Testis (tissue), 2 donors: ENCODE measurements at regions not wholly inside any gene's neighbourhood (a gene's known extent, or its start where the extent isn't known, plus 50 kb on each side); places are given as distances from the start of the nearest gene placed in this dataset.

ENCODE experiments used
- DNase-seq: peaks from one replicate; pipeline ENCODE4 v3.0.0-alpha.2; 2019
- H3K27ac ChIP-seq, 2 donors: fragments of 200-600 bp; sonication (generic); one replicate each; pipeline ENCODE4 v1.5.1; 2019
- H3K27me3 ChIP-seq: fragments of 200-600 bp; sonication (generic); one replicate; pipeline ENCODE4 v1.5.1; 2019
- H3K36me3 ChIP-seq: fragments of 200-600 bp; sonication (generic); one replicate; pipeline ENCODE4 v1.5.1; 2017; ENCODE audit warnings: low read depth; ENCODE audit errors: missing control alignments
- H3K4me1 ChIP-seq: fragments of 200-600 bp; sonication (generic); one replicate; pipeline ENCODE4 v1.5.1; 2019
- H3K4me3 ChIP-seq, 2 donors: fragments of 200-600 bp; sonication (generic); one replicate each; pipeline ENCODE4 v1.5.1; 2017 to 2019
- H3K9me3 ChIP-seq: fragments of 200-600 bp; sonication (generic); one replicate; pipeline ENCODE4 v1.5.1; 2017
- POLR2A ChIP-seq: fragments of 450-650 bp; IDR thresholded peaks from one replicate; pipeline ENCODE4 v1.6.1; 2017; ENCODE audit warnings: antibody characterized with exemption, mild to moderate bottlenecking, moderate library complexity
- WGBS, 2 donors: methylation state at CpG; one replicate each; pipeline ENCODE4 v1.1.5; 2018; 5-methylcytosine and 5-hydroxymethylcytosine counted together
- intact Hi-C: fragments of 100-400 bp; cut with DNase I; formaldehyde crosslinking; loops from one replicate; pipeline ENCODE4 v1.15.1; 2023; ENCODE audit warnings: low total_unique reads
- TF ChIP-seq, protein P1 (sequence below), 3 experiments: fragments of 450-650 bp in 2 of 3; fragments of 200-600 bp in 1 of 3; sonication (generic) in 1 of 3; IDR thresholded peaks; one replicate each; pipeline ENCODE4 v1.5.1; 2016 to 2019; ENCODE audit warnings: antibody characterized with exemption in 3 of 3, mild to moderate bottlenecking in 2 of 3, moderate library complexity in 1 of 3

DNA sequence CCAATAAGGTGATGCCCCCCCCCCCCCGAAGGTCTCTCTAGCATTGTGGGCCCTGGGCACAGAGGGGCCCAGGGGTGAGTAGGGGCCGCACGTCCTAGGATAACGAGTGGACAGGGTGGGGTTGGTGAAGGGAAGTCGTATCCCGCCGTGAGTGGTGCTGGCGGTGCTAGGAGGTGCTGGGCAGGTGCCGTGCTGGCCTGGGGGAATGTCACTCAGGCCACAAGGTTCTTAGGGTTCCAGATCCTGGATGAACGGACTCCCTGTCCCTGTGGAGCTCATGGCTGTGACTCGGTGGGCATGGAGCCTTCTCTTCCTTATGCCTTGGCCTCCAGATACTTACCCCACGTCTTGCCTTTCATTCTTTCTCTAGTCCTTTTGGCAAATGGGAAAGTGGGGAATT lies 157.4 kb upstream of the SOX1 start:
- WGBS, 2 donors = 88 to 92% methylated on average over 8 to 12 of the region's 12 CpGs
- H3K27ac ChIP-seq = no peak overlapping the region
- no peaks in the 10 kb centered on the region for H3K9me3 ChIP-seq
- no peaks in the 10 kb centered on the region for H3K4me1 ChIP-seq
- DNase-seq = no peak
- no peak overlapping the region for H3K4me3 ChIP-seq
- H3K36me3 ChIP-seq = no peaks in the 10 kb centered on the region
- intact Hi-C loops = no loop called here
- no peak for TF ChIP-seq POLR2A
- TF ChIP-seq, protein P1, sequence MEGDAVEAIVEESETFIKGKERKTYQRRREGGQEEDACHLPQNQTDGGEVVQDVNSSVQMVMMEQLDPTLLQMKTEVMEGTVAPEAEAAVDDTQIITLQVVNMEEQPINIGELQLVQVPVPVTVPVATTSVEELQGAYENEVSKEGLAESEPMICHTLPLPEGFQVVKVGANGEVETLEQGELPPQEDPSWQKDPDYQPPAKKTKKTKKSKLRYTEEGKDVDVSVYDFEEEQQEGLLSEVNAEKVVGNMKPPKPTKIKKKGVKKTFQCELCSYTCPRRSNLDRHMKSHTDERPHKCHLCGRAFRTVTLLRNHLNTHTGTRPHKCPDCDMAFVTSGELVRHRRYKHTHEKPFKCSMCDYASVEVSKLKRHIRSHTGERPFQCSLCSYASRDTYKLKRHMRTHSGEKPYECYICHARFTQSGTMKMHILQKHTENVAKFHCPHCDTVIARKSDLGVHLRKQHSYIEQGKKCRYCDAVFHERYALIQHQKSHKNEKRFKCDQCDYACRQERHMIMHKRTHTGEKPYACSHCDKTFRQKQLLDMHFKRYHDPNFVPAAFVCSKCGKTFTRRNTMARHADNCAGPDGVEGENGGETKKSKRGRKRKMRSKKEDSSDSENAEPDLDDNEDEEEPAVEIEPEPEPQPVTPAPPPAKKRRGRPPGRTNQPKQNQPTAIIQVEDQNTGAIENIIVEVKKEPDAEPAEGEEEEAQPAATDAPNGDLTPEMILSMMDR (IDR thresholded peaks at IDR 0.05) = no peak
- H3K27me3 ChIP-seq = no peaks in the 10 kb centered on the region

GRCh38 chr13:111909971-111910671 lies 156.8 kb upstream of the SOX1 start:
- TF ChIP-seq POLR2A = no peak
- TF ChIP-seq, protein P1 (IDR thresholded peaks at IDR 0.05) = no peak
- intact Hi-C loops = no loop called here
- no peaks in the 10 kb centered on the region for H3K36me3 ChIP-seq
- no peaks in the 10 kb centered on the region for H3K9me3 ChIP-seq
- H3K27ac ChIP-seq = no peak overlapping the region
- no peaks in the 10 kb centered on the region for H3K4me1 ChIP-seq
- WGBS, 2 donors = 92 to 93% methylated on average over 10 to 16 of the region's 16 CpGs
- H3K27me3 ChIP-seq = no peaks in the 10 kb centered on the region
- H3K4me3 ChIP-seq = no peak overlapping the region
- DNase-seq = no peak

DNA sequence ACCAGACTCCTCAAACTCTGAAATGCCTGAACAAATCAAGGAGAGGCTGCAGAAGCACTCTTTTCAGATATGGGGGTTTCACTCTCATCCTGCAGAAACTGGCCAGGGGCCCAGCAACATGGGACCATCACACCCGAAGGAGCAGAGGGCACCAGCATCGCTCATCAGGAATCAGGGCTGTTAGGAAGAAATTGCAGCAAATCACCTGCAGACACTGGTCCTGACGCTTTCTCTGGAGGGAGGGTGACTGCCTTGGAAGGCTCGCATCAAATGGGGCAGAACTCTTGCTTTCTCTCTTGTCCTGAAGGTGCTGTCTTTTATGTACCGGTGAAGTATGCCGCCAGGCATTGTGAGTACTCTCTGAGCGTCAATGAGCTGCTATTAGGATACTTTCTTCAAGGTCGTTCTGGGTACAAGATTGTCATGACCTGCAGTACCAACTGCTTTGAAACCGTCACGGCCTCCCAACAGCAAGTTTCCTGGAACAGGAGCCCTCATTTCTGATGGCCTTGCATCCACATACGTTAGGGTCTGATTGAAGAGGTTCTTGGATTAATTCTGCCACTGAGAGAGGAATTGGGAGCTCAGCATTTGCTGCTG lies 155.7 kb upstream of the SOX1 start:
- 78 to 80% methylated on average over 11 of the region's 11 CpGs for WGBS, 2 donors
- no peaks in the 10 kb centered on the region for H3K27me3 ChIP-seq
- no peak for DNase-seq
- no peaks in the 10 kb centered on the region for H3K36me3 ChIP-seq
- H3K4me3 ChIP-seq = no peak overlapping the region
- no peak overlapping the region for H3K27ac ChIP-seq
- intact Hi-C loops = no loop called here
- H3K4me1 ChIP-seq = no peaks in the 10 kb centered on the region
- no peak for TF ChIP-seq POLR2A
- TF ChIP-seq, protein P1 (IDR thresholded peaks at IDR 0.05) = no peak
- H3K9me3 ChIP-seq = no peaks in the 10 kb centered on the region

- Histone ChIP-seq H3K36me3 (no peaks in the 10 kb centered on the region), H3K4me3 (no peak overlapping the region), H3K4me1 (no peaks in the 10 kb centered on the region), H3K27ac (no peak overlapping the region), H3K27me3 (no peaks in the 10 kb centered on the region), H3K9me3 (no peaks in the 10 kb centered on the region)
- intact Hi-C loops = no loop called here
- DNase-seq = no peak
- WGBS, 2 donors = 77 to 90% methylated on average over 11 of the region's 11 CpGs
- TF ChIP-seq, protein P1 (IDR thresholded peaks at IDR 0.05) = no peak
- no peak for TF ChIP-seq POLR2A
Measured at GRCh38 chr13:111911754-111912452, 155.0 kb upstream of the SOX1 start.
